ENCODE measurements at regions not wholly inside any gene's neighbourhood (a gene's known extent, or its start where the extent isn't known, plus 50 kb on each side); places are given as distances from the start of the nearest gene placed in this dataset.
A peak's percentile ranks its signal among the peaks of the same experiment; 100 is the strongest.

- ATAC-seq (no peak), DNase-seq (ENCODE audit: low spot score) (no peak)
- Mint-ChIP-seq H3K27ac (no peak overlapping the region), H3K4me3 (no peak overlapping the region), H3K27me3 (peaks cover 27 to 33% of the 10 kb centered on the region in 2 donors), H3K36me3 (no peaks in the 10 kb centered on the region), H3K9me3 (no peaks in the 10 kb centered on the region), H3K4me1 (ENCODE audit: low read depth in 2 of 2) (no peaks in the 10 kb centered on the region)
Observed at GRCh38 chr7:25884265-25884828, 267.7 kb upstream of the NFE2L3 start.

- Mint-ChIP-seq H3K4me1 (ENCODE audit: low read depth in 2 of 2) (no peaks in the 10 kb centered on the region), H3K4me3 (no peak overlapping the region), H3K36me3 (no peaks in the 10 kb centered on the region), H3K27me3 (peaks cover 28 to 33% of the 10 kb centered on the region in 2 donors), H3K27ac (no peak overlapping the region), H3K9me3 (no peaks in the 10 kb centered on the region)
- no peak for ATAC-seq
- no peak for DNase-seq (ENCODE audit: low spot score)
Observed at GRCh38 chr7:25885057-25885576, 266.9 kb upstream of the NFE2L3 start.

- Mint-ChIP-seq H3K9me3 (no peaks in the 10 kb centered on the region), H3K27me3 (peaks cover 21 to 25% of the 10 kb centered on the region in 2 donors), H3K27ac (no peak overlapping the region), H3K4me3 (no peak overlapping the region), H3K36me3 (no peaks in the 10 kb centered on the region), H3K4me1 (ENCODE audit: low read depth in 2 of 2) (no peaks in the 10 kb centered on the region)
- ATAC-seq (peak in 1 of 2 donors; percentile 50), DNase-seq (ENCODE audit: low spot score) (no peak)
Observed at GRCh38 chr7:25886387-25887240, 265.4 kb upstream of the NFE2L3 start.

GRCh38 chr7:25887266-25887665 lies 264.7 kb upstream of the NFE2L3 start:
- Mint-ChIP-seq H3K4me3 (no peak overlapping the region), H3K27ac (no peak overlapping the region), H3K4me1 (ENCODE audit: low read depth in 2 of 2) (no peaks in the 10 kb centered on the region), H3K36me3 (no peaks in the 10 kb centered on the region), H3K9me3 (no peaks in the 10 kb centered on the region), H3K27me3 (peaks cover 23 to 25% of the 10 kb centered on the region in 2 donors)
- ATAC-seq (no peak), DNase-seq (ENCODE audit: low spot score) (no peak)

- peaks cover 2% of the 10 kb centered on the region in 2 donors for H3K4me1 Mint-ChIP-seq (ENCODE audit: low read depth in 2 of 2)
- no peaks in the 10 kb centered on the region for H3K9me3 Mint-ChIP-seq
- H3K36me3 Mint-ChIP-seq, result no peaks in the 10 kb centered on the region
- ATAC-seq (no peak), DNase-seq (ENCODE audit: low spot score) (no peak)
- H3K27ac Mint-ChIP-seq, result no peak overlapping the region
- H3K4me3 Mint-ChIP-seq, result no peak overlapping the region
- H3K27me3 Mint-ChIP-seq, result peaks cover 16 to 24% of the 10 kb centered on the region in 2 donors
Observed at GRCh38 chr7:25887795-25888559, 264.0 kb upstream of the NFE2L3 start.

- no peak overlapping the region for H3K4me3 Mint-ChIP-seq
Observed at GRCh38 chr7:25889765-25890164, 262.2 kb upstream of the NFE2L3 start.

GRCh38 chr7:25891591-25891990 lies 260.4 kb upstream of the NFE2L3 start:
- DNase-seq (ENCODE audit: low spot score) (no peak), ATAC-seq (no peak)
- peaks cover 0 to 18% of the 10 kb centered on the region in 2 donors for H3K27me3 Mint-ChIP-seq
- H3K9me3 Mint-ChIP-seq, result no peaks in the 10 kb centered on the region
- no peaks in the 10 kb centered on the region for H3K36me3 Mint-ChIP-seq
- H3K4me3 Mint-ChIP-seq, result no peak overlapping the region
- no peak overlapping the region for H3K27ac Mint-ChIP-seq
- peaks cover 22 to 26% of the 10 kb centered on the region in 2 donors for H3K4me1 Mint-ChIP-seq (ENCODE audit: low read depth in 2 of 2)

More at GRCh38 chr7:25889765-25890164, 262.2 kb upstream of the NFE2L3 start:
- H3K4me1 Mint-ChIP-seq (ENCODE audit: low read depth in 2 of 2), result peaks cover 15% of the 10 kb centered on the region in 2 donors
- no peak for ATAC-seq
- H3K9me3 Mint-ChIP-seq, result no peaks in the 10 kb centered on the region
- H3K36me3 Mint-ChIP-seq, result no peaks in the 10 kb centered on the region
- DNase-seq (ENCODE audit: low spot score), result no peak
- peaks cover 0 to 20% of the 10 kb centered on the region in 2 donors for H3K27me3 Mint-ChIP-seq
- no peak overlapping the region for H3K27ac Mint-ChIP-seq

- H3K9me3 Mint-ChIP-seq, result no peaks in the 10 kb centered on the region
- H3K27me3 Mint-ChIP-seq, result peaks cover 0 to 23% of the 10 kb centered on the region in 2 donors
- peak overlapping the region; percentile 91 for H3K4me3 Mint-ChIP-seq
- peak overlapping the region; percentile 76 to 91 for H3K27ac Mint-ChIP-seq
- no peaks in the 10 kb centered on the region for H3K36me3 Mint-ChIP-seq
- DNase-seq (ENCODE audit: low spot score) (no peak), ATAC-seq (no peak)
- peaks cover 22 to 26% of the 10 kb centered on the region in 2 donors for H3K4me1 Mint-ChIP-seq (ENCODE audit: low read depth in 2 of 2)
Observed at GRCh38 chr7:25893436-25893835, 258.6 kb upstream of the NFE2L3 start.

- no peaks in the 10 kb centered on the region for H3K36me3 Mint-ChIP-seq
- H3K27me3 Mint-ChIP-seq, result peaks cover 0 to 20% of the 10 kb centered on the region in 2 donors
- ATAC-seq (peak in 1 of 2 donors; percentile 65), DNase-seq (ENCODE audit: low spot score) (no peak)
- H3K4me1 Mint-ChIP-seq (ENCODE audit: low read depth in 2 of 2), result peaks cover 22 to 26% of the 10 kb centered on the region in 2 donors
- peak overlapping the region; percentile 91 for H3K4me3 Mint-ChIP-seq
- peak overlapping the region in 1 of 2 donors; percentile 56 for H3K27ac Mint-ChIP-seq
- H3K9me3 Mint-ChIP-seq, result no peaks in the 10 kb centered on the region
Observed at GRCh38 chr7:25894002-25894901, 257.7 kb upstream of the NFE2L3 start.

- peak; percentile 71 for DNase-seq (ENCODE audit: low spot score)
- Mint-ChIP-seq H3K36me3 (no peaks in the 10 kb centered on the region), H3K4me3 (peak overlapping the region; percentile 73), H3K27ac (peak overlapping the region in 1 of 2 donors; percentile 56), H3K4me1 (ENCODE audit: low read depth in 2 of 2) (peaks cover 22 to 26% of the 10 kb centered on the region in 2 donors), H3K9me3 (no peaks in the 10 kb centered on the region), H3K27me3 (peaks cover 0 to 19% of the 10 kb centered on the region in 2 donors)
- ATAC-seq, result peak; percentile 77 to 85
Observed at GRCh38 chr7:25894902-25895791, 256.9 kb upstream of the NFE2L3 start.

GRCh38 chr7:25895792-25896171 lies 256.2 kb upstream of the NFE2L3 start:
- no peak overlapping the region for H3K27ac Mint-ChIP-seq
- H3K27me3 Mint-ChIP-seq, result peaks cover 0 to 19% of the 10 kb centered on the region in 2 donors
- H3K4me1 Mint-ChIP-seq (ENCODE audit: low read depth in 2 of 2), result peaks cover 22 to 26% of the 10 kb centered on the region in 2 donors
- no peaks in the 10 kb centered on the region for H3K36me3 Mint-ChIP-seq
- ATAC-seq, result peak in 1 of 2 donors; percentile 8
- no peak for DNase-seq (ENCODE audit: low spot score)
- peak overlapping the region; percentile 73 for H3K4me3 Mint-ChIP-seq
- H3K9me3 Mint-ChIP-seq, result no peaks in the 10 kb centered on the region

GRCh38 chr7:25897261-25897782 lies 254.7 kb upstream of the NFE2L3 start:
- no peak for DNase-seq (ENCODE audit: low spot score)
- Mint-ChIP-seq H3K4me3 (no peak overlapping the region), H3K27ac (no peak overlapping the region), H3K36me3 (no peaks in the 10 kb centered on the region), H3K27me3 (peaks cover 0 to 13% of the 10 kb centered on the region in 2 donors), H3K4me1 (ENCODE audit: low read depth in 2 of 2) (peaks cover 22 to 26% of the 10 kb centered on the region in 2 donors), H3K9me3 (no peaks in the 10 kb centered on the region)
- no peak for ATAC-seq
